ENCODE measurements at regions not wholly inside any gene's neighbourhood (a gene's known extent, or its start where the extent isn't known, plus 50 kb on each side); places are given as distances from the start of the nearest gene placed in this dataset.
"Not testable (repeated sequence)": the region's sequence is repeated elsewhere in the genome, so short reads cannot be mapped to it uniquely, and the experiment has no call there.

- H3K4me3 Mint-ChIP-seq: no peak overlapping the region
- H3K9me3 Mint-ChIP-seq: peaks cover 0 to 2% (median 0%) of the 10 kb centered on the region in 5 donors
- no peak for DNase-seq
- peaks cover 0 to 7% (median 0%) of the 10 kb centered on the region in 3 donors for H3K36me3 Mint-ChIP-seq
- no peaks in the 10 kb centered on the region for H3K9me3 ChIP-seq (ENCODE audit: low read length)
- no peaks in the 10 kb centered on the region for H3K4me1 Mint-ChIP-seq
- POLR2A ChIA-PET: no interaction called here
- H3K36me3 ChIP-seq (ENCODE audit: insufficient read depth, low read length): no peaks in the 10 kb centered on the region
- no peaks in the 10 kb centered on the region for H3K27me3 ChIP-seq (ENCODE audit: insufficient read depth, low read length, poor library complexity, severe bottlenecking)
- no peaks in the 10 kb centered on the region for H3K4me1 ChIP-seq (ENCODE audit: insufficient read depth, low read length)
- CTCF ChIA-PET: no interaction called here
- no peak overlapping the region for H3K27ac ChIP-seq (ENCODE audit: low read depth, low read length)
- H3K27me3 Mint-ChIP-seq: peaks cover 0 to 3% of the 10 kb centered on the region in 2 donors
- no peak overlapping the region for H3K27ac Mint-ChIP-seq
- no peak overlapping the region for H3K4me3 ChIP-seq (ENCODE audit: low read length)
Measured at GRCh38 chr2:176879426-176879995, 333.1 kb upstream of the HNRNPA3 start.

- H3K4me3 ChIP-seq (ENCODE audit: low read length); H3K36me3 ChIP-seq (ENCODE audit: insufficient read depth, low read length); POLR2A ChIA-PET; DNase-seq; H3K9me3 Mint-ChIP-seq; H3K27me3 ChIP-seq (ENCODE audit: insufficient read depth, low read length, poor library complexity, severe bottlenecking); H3K4me1 ChIP-seq (ENCODE audit: insufficient read depth, low read length); H3K4me1 Mint-ChIP-seq; CTCF ChIA-PET; H3K27ac Mint-ChIP-seq; H3K27me3 Mint-ChIP-seq; H3K36me3 Mint-ChIP-seq; H3K4me3 Mint-ChIP-seq; H3K9me3 ChIP-seq (ENCODE audit: low read length); H3K27ac ChIP-seq (ENCODE audit: low read depth, low read length): not testable (repeated sequence)
Measured at GRCh38 chr2:176882045-176882444, 330.5 kb upstream of the HNRNPA3 start.

DNA sequence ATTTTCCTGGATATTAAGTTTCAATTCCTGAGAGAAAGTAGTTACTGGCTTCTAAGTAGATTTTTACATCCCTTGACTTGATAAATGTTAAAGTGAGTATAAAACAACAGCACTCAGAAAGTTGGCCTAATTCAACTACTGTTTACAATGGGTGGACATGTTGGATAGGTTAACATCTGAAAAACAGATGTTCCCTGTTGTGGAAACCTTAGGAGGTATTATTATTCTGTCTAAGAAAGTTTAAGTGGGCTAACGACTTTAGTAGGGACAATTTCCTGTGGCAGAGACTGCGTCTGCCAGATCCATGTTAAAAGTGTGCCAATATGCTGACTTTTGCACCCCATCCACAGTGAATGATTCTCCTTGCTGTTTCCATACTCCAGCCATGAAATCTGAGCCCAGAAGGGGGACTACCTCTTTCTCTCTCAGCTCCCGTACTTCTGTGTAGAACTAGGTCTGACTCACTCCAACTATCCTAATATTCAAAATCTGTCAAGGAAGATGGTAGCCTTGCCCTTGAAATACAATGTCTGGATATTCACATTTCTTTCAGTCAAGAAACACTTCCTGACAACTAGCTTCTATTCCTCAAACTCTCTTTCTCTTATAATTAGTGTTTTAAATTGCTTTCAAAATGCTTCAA lies 327.5 kb upstream of the HNRNPA3 start:
- Histone ChIP-seq H3K4me3 (ENCODE audit: low read length) (no peak overlapping the region), H3K4me1 (ENCODE audit: insufficient read depth, low read length) (no peaks in the 10 kb centered on the region), H3K27ac (ENCODE audit: low read depth, low read length) (no peak overlapping the region), H3K27me3 (ENCODE audit: insufficient read depth, low read length, poor library complexity, severe bottlenecking) (no peaks in the 10 kb centered on the region), H3K9me3 (ENCODE audit: low read length) (no peaks in the 10 kb centered on the region), H3K36me3 (ENCODE audit: insufficient read depth, low read length) (no peaks in the 10 kb centered on the region)
- Mint-ChIP-seq H3K4me1 (no peaks in the 10 kb centered on the region), H3K27ac (no peak overlapping the region), H3K27me3 (no peaks in the 10 kb centered on the region), H3K36me3 (no peaks in the 10 kb centered on the region), H3K9me3 (peaks cover 0 to 2% (median 0%) of the 10 kb centered on the region in 5 donors), H3K4me3 (no peak overlapping the region)
- no peak for DNase-seq
- ChIA-PET POLR2A (no interaction called here), CTCF (no interaction called here)

DNA sequence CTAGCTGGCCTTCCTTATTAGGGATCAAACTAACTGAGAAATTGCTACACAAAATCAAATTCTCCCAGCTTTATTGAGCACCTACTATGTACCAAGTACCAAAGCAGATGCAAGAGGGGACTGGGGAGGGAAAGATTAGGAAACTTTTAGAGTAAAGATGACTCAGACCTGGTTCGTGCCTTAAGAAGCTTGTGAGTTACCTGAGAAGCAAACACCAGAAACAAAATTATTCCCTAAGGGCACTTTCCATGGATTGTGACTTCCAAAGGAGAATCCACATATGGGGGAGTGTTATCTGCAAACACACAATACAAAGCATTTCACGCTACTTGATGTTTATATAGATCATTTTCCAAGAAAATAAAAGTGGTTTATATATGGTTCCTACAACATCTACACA lies 326.9 kb upstream of the HNRNPA3 start:
- Mint-ChIP-seq H3K27ac (no peak overlapping the region), H3K4me3 (no peak overlapping the region), H3K9me3 (peaks cover 0 to 2% (median 0%) of the 10 kb centered on the region in 5 donors), H3K4me1 (no peaks in the 10 kb centered on the region), H3K27me3 (no peaks in the 10 kb centered on the region), H3K36me3 (no peaks in the 10 kb centered on the region)
- Histone ChIP-seq H3K4me3 (ENCODE audit: low read length) (no peak overlapping the region), H3K9me3 (ENCODE audit: low read length) (no peaks in the 10 kb centered on the region), H3K36me3 (ENCODE audit: insufficient read depth, low read length) (no peaks in the 10 kb centered on the region), H3K27ac (ENCODE audit: low read depth, low read length) (no peak overlapping the region), H3K4me1 (ENCODE audit: insufficient read depth, low read length) (no peaks in the 10 kb centered on the region), H3K27me3 (ENCODE audit: insufficient read depth, low read length, poor library complexity, severe bottlenecking) (no peaks in the 10 kb centered on the region)
- DNase-seq: no peak
- CTCF ChIA-PET: no interaction called here
- POLR2A ChIA-PET: no interaction called here

DNA sequence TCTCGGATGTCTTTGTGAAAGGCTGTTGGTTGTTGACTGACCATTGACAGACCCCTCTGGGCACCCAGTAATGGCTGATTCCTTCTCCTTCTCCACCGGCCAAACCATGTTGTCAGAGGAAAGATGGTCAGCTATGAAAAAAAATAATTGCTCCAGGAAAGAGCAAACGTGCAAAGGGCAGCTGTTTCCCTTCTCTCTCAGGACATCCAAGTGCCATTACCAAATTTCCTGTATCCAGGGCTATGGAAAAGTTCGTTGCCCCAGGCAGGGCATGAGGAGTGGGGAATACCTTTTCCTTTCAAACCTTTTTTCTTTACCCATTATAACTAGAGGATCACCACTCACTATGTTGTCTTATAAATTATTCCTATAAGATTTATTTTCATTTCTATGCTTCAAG lies 321.5 kb upstream of the HNRNPA3 start:
- DNase-seq: no peak
- no peaks in the 10 kb centered on the region for H3K9me3 ChIP-seq (ENCODE audit: low read length)
- H3K27me3 ChIP-seq (ENCODE audit: insufficient read depth, low read length, poor library complexity, severe bottlenecking): no peaks in the 10 kb centered on the region
- ChIA-PET CTCF (no interaction called here), POLR2A (no interaction called here)
- H3K4me3 ChIP-seq (ENCODE audit: low read length): no peak overlapping the region
- Mint-ChIP-seq H3K36me3 (no peaks in the 10 kb centered on the region), H3K4me3 (no peak overlapping the region), H3K4me1 (no peaks in the 10 kb centered on the region), H3K27me3 (peaks cover 0 to 1% of the 10 kb centered on the region in 2 donors), H3K27ac (no peak overlapping the region), H3K9me3 (no peaks in the 10 kb centered on the region)
- H3K27ac ChIP-seq (ENCODE audit: low read depth, low read length): no peak overlapping the region
- H3K4me1 ChIP-seq (ENCODE audit: insufficient read depth, low read length): no peaks in the 10 kb centered on the region
- no peaks in the 10 kb centered on the region for H3K36me3 ChIP-seq (ENCODE audit: insufficient read depth, low read length)

GRCh38 chr2:176891857-176892256 lies 320.7 kb upstream of the HNRNPA3 start:
- DNase-seq: no peak
- H3K36me3 ChIP-seq (ENCODE audit: insufficient read depth, low read length): no peaks in the 10 kb centered on the region
- CTCF ChIA-PET: no interaction called here
- no peaks in the 10 kb centered on the region for H3K9me3 Mint-ChIP-seq
- H3K4me3 ChIP-seq (ENCODE audit: low read length): no peak overlapping the region
- H3K36me3 Mint-ChIP-seq: no peaks in the 10 kb centered on the region
- no peaks in the 10 kb centered on the region for H3K4me1 ChIP-seq (ENCODE audit: insufficient read depth, low read length)
- H3K4me1 Mint-ChIP-seq: no peaks in the 10 kb centered on the region
- POLR2A ChIA-PET: no interaction called here
- no peak overlapping the region for H3K27ac Mint-ChIP-seq
- no peaks in the 10 kb centered on the region for H3K27me3 ChIP-seq (ENCODE audit: insufficient read depth, low read length, poor library complexity, severe bottlenecking)
- peaks cover 0 to 1% of the 10 kb centered on the region in 2 donors for H3K27me3 Mint-ChIP-seq
- H3K4me3 Mint-ChIP-seq: no peak overlapping the region
- no peak overlapping the region for H3K27ac ChIP-seq (ENCODE audit: low read depth, low read length)
- H3K9me3 ChIP-seq (ENCODE audit: low read length): no peaks in the 10 kb centered on the region

DNA sequence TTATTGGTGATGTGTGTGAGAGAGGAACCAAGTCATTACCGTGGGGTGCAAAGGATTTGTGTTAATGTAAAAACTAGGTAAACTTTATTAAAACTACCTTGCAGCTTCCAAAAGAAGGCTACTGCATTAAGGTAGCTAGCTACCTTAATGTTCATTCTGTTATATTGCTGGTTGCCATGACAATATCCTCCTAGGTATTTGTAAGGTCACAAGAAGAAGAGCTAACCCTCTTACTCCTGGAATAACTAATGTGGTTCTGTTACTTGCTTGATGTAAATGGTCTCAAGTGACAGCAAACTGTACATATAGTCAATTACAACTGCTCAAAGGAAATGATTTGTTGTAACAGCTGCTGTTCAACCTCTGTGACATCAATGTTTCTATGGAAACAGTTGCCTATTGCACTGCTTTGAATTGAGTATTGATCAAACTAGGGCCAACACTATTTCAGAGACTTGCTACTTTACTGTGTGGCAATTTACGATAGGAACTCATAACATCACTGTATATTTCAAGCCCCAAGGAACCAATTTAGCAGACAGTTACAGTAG lies 319.8 kb upstream of the HNRNPA3 start:
- Histone ChIP-seq H3K9me3 (ENCODE audit: low read length) (no peaks in the 10 kb centered on the region), H3K4me1 (ENCODE audit: insufficient read depth, low read length) (no peaks in the 10 kb centered on the region), H3K4me3 (ENCODE audit: low read length) (no peak overlapping the region), H3K27ac (ENCODE audit: low read depth, low read length) (no peak overlapping the region), H3K36me3 (ENCODE audit: insufficient read depth, low read length) (no peaks in the 10 kb centered on the region), H3K27me3 (ENCODE audit: insufficient read depth, low read length, poor library complexity, severe bottlenecking) (no peaks in the 10 kb centered on the region)
- no peak for DNase-seq
- ChIA-PET CTCF (no interaction called here), POLR2A (no interaction called here)
- H3K4me1 Mint-ChIP-seq: no peaks in the 10 kb centered on the region
- H3K27ac Mint-ChIP-seq: no peak overlapping the region
- no peaks in the 10 kb centered on the region for H3K36me3 Mint-ChIP-seq
- H3K9me3 Mint-ChIP-seq: no peaks in the 10 kb centered on the region
- no peak overlapping the region for H3K4me3 Mint-ChIP-seq
- peaks cover 0 to 1% of the 10 kb centered on the region in 2 donors for H3K27me3 Mint-ChIP-seq

GRCh38 chr2:176895158-176895557 lies 317.4 kb upstream of the HNRNPA3 start:
- Mint-ChIP-seq H3K27ac (no peak overlapping the region), H3K27me3 (peaks cover 0 to 4% of the 10 kb centered on the region in 2 donors), H3K9me3 (no peaks in the 10 kb centered on the region), H3K36me3 (peaks cover 0 to 13% (median 0%) of the 10 kb centered on the region in 3 donors), H3K4me1 (no peaks in the 10 kb centered on the region), H3K4me3 (no peak overlapping the region)
- DNase-seq: no peak
- H3K36me3 ChIP-seq (ENCODE audit: insufficient read depth, low read length): no peaks in the 10 kb centered on the region
- POLR2A ChIA-PET: no interaction called here
- no peaks in the 10 kb centered on the region for H3K27me3 ChIP-seq (ENCODE audit: insufficient read depth, low read length, poor library complexity, severe bottlenecking)
- H3K27ac ChIP-seq (ENCODE audit: low read depth, low read length): no peak overlapping the region
- H3K9me3 ChIP-seq (ENCODE audit: low read length): no peaks in the 10 kb centered on the region
- no peak overlapping the region for H3K4me3 ChIP-seq (ENCODE audit: low read length)
- H3K4me1 ChIP-seq (ENCODE audit: insufficient read depth, low read length): no peaks in the 10 kb centered on the region
- CTCF ChIA-PET: no interaction called here
